ENCODE measurements at regions not wholly inside any gene's neighbourhood (a gene's known extent, or its start where the extent isn't known, plus 50 kb on each side); places are given as distances from the start of the nearest gene placed in this dataset.

- no peaks in the 10 kb centered on the region for H3K4me1 ChIP-seq
- peaks cover 4 to 26% of the 10 kb centered on the region in 2 donors for H3K27me3 ChIP-seq
- no peaks in the 10 kb centered on the region for H3K9me3 ChIP-seq
- H3K36me3 ChIP-seq: no peaks in the 10 kb centered on the region
- H3K4me3 ChIP-seq: no peak overlapping the region
- TF ChIP-seq POLR2AphosphoS5 (IDR thresholded peaks at IDR 0.05) (no peak), POLR2A (IDR thresholded peaks at IDR 0.05) (no peak), CTCF (IDR thresholded peaks at IDR 0.05) (no peak)
- H3K27ac ChIP-seq: no peak overlapping the region
- DNase-seq (ENCODE audit: low spot score in 2 of 2): no peak
- intact Hi-C loops (cut with DNase I; ENCODE audit: low total_unique reads): no loop called here
These were observed 176.8 kb upstream of the ALKAL2 start for GRCh38 chr2:464562-465309.

- Histone ChIP-seq H3K36me3 (no peaks in the 10 kb centered on the region), H3K4me3 (no peak overlapping the region), H3K9me3 (no peaks in the 10 kb centered on the region), H3K27ac (no peak overlapping the region), H3K27me3 (peaks cover 0 to 3% of the 10 kb centered on the region in 2 donors), H3K4me1 (no peaks in the 10 kb centered on the region)
- intact Hi-C loops (cut with DNase I; ENCODE audit: low total_unique reads): no loop called here
- TF ChIP-seq POLR2A (IDR thresholded peaks at IDR 0.05) (no peak), CTCF (IDR thresholded peaks at IDR 0.05) (no peak), POLR2AphosphoS5 (IDR thresholded peaks at IDR 0.05) (no peak)
- peak in 1 of 2 donors; percentile 50 for DNase-seq (ENCODE audit: low spot score in 2 of 2)
These were observed 173.0 kb upstream of the ALKAL2 start for GRCh38 chr2:460861-461260.

- no peaks in the 10 kb centered on the region for H3K36me3 ChIP-seq
- no peak for DNase-seq (ENCODE audit: low spot score in 2 of 2)
- TF ChIP-seq POLR2AphosphoS5 (IDR thresholded peaks at IDR 0.05): no peak
- TF ChIP-seq POLR2A (IDR thresholded peaks at IDR 0.05): no peak
- no peak for TF ChIP-seq CTCF (IDR thresholded peaks at IDR 0.05)
- H3K27me3 ChIP-seq: peaks cover 0 to 3% of the 10 kb centered on the region in 2 donors
- no peaks in the 10 kb centered on the region for H3K9me3 ChIP-seq
- no peaks in the 10 kb centered on the region for H3K4me1 ChIP-seq
- H3K27ac ChIP-seq: no peak overlapping the region
- intact Hi-C loops (cut with DNase I; ENCODE audit: low total_unique reads): no loop called here
- H3K4me3 ChIP-seq: no peak overlapping the region
These were observed 172.0 kb upstream of the ALKAL2 start for GRCh38 chr2:459931-460330.

GRCh38 chr2:458425-458815 lies 170.5 kb upstream of the ALKAL2 start:
- Histone ChIP-seq H3K9me3 (no peaks in the 10 kb centered on the region), H3K4me3 (no peak overlapping the region), H3K27me3 (peaks cover 0 to 3% of the 10 kb centered on the region in 2 donors), H3K27ac (no peak overlapping the region), H3K4me1 (no peaks in the 10 kb centered on the region), H3K36me3 (no peaks in the 10 kb centered on the region)
- intact Hi-C loops (cut with DNase I; ENCODE audit: low total_unique reads): no loop called here
- TF ChIP-seq POLR2A (IDR thresholded peaks at IDR 0.05): no peak
- no peak for TF ChIP-seq POLR2AphosphoS5 (IDR thresholded peaks at IDR 0.05)
- no peak for TF ChIP-seq CTCF (IDR thresholded peaks at IDR 0.05)
- DNase-seq (ENCODE audit: low spot score in 2 of 2): no peak

GRCh38 chr2:457792-458424 lies 170.0 kb upstream of the ALKAL2 start:
- H3K9me3 ChIP-seq: no peaks in the 10 kb centered on the region
- intact Hi-C loops (cut with DNase I; ENCODE audit: low total_unique reads): no loop called here
- no peak overlapping the region for H3K27ac ChIP-seq
- no peaks in the 10 kb centered on the region for H3K4me1 ChIP-seq
- no peak overlapping the region for H3K4me3 ChIP-seq
- TF ChIP-seq POLR2AphosphoS5 (IDR thresholded peaks at IDR 0.05) (no peak), CTCF (IDR thresholded peaks at IDR 0.05) (no peak), POLR2A (IDR thresholded peaks at IDR 0.05) (no peak)
- H3K27me3 ChIP-seq: peaks cover 0 to 3% of the 10 kb centered on the region in 2 donors
- no peaks in the 10 kb centered on the region for H3K36me3 ChIP-seq
- DNase-seq (ENCODE audit: low spot score in 2 of 2): no peak
